NCI-H226 (cell line): ENCODE measurements at regions not wholly inside any gene's neighbourhood (a gene's known extent, or its start where the extent isn't known, plus 50 kb on each side); places are given as distances from the start of the nearest gene placed in this dataset.
"Not testable (repeated sequence)": the region's sequence is repeated elsewhere in the genome, so short reads cannot be mapped to it uniquely, and the experiment has no call there.

ENCODE experiments used
- DNase-seq: peaks from one replicate; pipeline ENCODE4 v3.0.0-alpha.2; 2015

DNA sequence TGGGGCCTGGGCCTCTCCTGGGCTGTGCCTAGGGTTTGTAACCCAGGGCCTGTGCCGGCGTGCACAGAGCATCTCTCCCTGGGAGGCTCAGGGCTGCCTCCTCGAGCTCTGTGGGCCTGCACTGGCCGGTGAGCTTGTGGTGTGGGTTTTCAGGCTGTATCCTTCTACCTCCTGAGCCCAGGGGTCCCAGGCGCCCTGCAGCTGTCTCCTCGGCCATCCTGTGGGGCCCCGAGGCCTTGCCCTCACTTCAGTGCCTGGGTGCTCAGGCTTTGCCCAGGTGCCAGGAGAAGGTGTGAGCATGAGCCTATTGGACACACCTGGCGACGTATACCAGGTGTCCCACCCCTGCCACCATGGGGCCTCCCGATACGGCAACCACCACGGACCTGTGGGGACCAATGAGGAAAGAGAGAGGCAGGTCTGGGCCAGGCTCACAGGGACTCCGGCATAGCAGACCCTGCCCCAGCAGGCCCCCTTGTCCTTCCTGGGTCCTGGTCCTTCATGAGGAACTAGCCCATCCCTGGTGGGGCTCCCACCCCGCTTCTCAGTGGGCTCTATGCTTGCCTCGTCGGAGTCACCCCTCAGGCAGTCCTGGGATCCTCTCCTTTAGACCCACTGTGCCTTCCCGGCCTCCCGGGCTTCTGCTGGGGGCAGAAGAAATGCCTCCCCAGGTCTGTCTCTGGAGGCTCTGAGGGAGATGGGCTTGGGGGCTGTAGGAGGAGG is 400.2 kb downstream of the TMEM121 start:
- DNase-seq: no peak

DNA sequence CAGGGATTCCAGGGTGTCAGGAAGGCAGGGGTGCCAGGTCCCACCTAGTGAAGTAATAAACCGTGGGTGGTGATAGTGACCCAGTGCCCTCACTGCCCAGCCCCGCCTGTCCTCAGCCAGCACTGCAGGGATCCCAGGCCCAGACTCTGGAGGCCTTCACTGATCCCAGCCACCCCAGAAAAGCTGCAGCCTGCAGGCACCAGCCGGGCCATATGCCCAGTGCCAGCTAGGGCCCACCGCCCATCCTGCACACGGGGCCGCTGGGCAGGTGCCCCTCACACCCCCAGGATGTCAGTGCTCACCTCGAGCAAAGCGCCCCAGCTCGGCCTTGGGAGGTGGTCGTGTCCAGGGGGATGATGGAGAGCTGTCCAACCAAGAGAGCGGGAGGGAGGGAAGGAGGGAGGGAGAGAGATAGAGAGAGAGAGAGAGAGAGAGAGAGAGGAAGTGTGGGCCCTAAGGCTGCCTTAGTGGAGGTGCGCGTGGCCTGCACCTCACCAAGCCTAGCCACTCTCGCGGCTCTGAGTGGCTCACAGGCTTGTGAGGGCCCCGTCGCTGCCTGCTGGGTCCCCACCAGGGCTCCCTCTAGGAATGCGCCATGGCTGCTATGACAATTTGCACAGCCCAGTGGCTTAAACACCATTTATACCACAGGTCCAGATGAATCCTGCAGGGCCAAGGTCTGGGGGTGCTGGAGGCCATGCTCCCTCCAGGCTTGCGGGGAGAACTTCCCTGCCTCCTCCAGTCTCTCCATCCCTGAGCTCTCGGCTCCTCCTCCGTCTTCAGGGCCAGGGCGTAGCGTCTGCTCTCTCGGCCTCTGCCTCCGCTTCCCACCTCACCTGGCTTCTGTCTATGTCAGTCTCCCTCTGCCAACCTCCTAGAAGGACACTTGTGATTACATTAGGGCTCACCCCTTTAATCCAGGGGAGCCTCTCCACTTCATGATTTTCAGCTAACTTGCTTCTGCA is 401.0 kb downstream of the TMEM121 start:
- DNase-seq: no peak

DNA sequence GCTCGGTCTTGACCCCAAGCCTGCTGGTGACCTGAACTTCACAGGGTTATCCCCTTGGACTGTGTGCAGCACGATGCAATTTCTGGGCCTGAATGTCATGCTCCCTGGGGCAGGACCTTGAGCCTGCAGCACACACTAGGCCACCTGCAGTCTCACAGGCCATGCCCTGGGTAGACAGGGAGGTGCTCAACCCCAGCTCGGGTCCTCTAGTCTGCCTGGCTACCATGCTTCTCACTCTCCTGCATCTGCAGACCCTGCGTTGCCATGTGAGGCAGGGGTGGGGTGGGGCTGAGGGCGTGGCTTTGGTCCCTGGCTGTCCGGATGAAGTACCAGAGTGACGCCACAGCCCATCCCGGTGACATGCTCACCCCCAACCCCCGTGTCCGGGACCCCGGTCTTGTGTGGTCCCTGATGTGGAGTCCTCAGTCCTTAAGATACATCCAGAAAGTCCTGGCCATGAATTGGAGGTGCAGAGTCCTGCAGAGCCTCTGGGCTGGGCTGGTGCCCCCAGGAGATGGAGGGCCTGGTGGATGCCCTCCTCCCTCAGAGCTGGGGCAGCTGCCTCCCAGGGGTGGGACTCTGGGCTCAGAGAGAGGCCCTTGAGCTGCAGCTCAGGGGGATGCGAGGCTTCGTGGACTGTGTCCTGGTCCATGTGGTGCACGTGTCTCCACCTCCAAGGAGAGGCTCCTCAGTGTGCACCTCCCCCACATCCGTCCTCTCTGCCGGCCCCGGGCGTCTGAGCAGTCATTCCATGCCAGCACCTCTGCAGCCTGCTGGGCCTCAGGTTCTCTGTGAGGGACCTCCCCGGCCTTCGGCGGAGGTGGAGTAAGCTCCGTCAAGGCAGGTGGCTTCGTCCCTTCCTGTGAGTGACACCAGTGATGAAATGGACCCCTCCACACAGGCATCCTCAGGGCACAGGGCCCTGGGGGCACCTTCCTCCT is 402.1 kb downstream of the TMEM121 start:
- not testable (repeated sequence) for DNase-seq

DNA sequence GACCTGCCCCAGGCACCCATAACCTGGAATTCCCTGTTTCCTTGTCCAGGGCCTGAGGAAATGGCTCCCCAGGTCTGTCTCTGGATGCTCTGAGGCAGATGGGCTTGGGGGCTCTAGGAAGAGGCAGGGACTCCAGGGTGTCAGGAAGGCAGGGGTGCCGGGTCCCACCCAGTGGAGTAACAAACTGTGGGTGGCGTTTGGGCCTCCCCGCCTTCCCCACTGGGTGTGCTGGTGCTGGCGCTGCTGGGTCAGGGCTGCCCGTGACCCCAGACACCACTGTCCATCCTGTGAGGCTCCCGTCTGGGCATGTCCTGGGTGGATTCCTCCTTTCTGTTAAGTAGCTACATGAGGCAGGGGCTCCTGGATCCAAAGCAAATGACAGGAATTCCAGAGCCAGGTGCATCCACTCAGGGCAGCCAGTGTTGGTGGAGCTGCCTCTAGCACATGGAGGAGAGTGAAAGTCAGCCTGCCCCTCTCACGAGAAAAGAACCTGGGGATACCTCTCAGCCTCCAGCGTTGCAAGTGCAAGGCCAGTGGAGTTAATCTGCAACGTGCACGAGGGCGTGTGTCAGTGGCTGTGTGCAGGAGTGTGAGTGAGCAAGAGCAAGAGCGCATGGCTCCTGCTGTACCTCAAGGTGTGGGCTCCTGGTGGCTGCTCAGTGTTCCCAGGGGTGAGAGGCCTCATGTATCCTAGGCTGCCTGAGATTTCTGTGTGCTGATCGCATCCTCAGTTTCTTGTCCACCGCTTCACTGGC is 403.1 kb downstream of the TMEM121 start:
- no peak for DNase-seq

DNA sequence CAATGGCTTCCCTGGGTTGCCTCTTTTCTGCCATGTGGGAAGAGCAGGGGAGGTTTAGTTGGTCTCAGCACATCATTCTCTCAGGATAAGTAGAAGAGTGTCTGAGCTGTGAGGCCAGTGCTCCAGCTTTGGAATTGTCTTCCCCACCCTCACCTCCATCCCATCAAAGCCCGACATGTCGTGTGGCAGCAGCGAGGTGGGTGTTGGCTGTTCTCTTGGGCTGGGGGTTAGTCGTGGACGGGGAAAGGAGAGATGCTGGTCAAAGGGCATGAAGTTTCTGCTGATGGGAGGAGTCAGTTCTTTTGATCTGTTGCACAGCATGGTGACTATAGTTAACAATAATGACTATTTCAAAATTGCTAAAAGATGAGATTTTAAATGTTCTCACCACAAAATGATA is 404.2 kb downstream of the TMEM121 start:
- DNase-seq: no peak

DNA sequence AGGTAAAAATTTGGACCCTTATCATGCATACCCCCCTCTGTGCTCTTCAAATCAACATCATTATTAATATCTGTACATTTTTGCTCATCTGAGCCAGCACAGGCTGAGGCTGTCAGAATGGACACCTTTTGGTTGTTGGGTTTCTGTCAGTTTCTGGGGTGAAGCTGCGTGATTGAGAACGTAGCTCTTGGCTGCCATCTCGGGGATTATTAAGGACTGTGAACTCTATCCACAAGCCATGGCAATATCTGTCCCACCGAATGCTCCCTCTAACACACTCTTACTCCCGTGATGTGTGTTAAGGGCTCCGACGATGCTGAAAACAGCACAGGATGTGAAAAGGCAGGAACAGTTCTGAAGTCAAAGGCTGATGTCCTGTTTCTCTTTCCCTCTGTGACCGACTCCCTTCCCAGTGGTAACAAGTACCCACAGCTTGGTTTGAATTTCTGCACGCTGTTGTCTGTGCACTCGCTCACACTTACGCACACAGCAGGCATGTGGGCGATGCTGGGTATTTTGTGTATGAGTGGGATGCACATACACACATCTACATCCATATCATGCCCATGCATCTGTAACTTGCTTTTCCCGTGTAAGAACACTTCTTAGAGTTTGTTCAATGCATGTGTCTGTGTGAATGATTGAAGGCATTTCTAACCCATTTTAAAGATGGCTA is 405.6 kb downstream of the TMEM121 start:
- DNase-seq: no peak

DNA sequence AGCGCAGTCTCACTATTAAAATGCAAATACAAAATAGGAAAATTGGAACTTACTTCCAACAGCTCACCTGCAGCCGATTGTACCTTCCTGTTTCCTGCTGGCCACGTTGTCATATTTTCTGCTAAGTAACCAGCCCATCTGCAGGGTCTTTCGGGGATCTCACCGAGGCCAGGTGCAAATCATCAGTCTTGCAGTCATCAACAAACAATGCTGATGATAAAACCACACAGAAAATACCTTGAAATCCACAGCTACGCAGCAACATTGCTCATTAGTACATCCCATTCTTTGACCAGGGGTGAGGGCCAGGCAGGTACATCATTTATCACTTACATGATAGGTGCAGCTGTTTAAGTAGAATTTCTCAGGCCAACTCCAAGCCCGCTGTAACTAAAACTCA is 406.9 kb downstream of the TMEM121 start:
- no peak for DNase-seq

DNA sequence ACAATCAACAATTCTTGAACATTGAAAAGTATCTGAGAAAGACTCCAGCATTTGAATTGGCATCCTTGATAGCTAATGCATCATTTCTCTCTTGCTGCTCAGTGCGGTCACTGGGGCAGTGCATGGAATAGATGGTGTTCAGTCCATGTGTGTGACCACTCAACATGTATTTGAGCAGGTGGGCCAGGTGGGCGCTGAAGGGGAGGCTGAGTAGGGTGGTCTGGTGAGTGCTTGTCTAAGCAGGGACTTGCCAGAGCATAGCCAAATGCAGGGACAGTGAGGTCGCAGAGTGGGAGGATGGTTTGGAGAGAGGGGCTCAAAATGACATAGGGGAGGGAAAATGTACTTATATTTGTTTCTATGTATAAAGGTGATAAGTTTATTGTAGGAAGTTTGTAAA is 409.0 kb downstream of the TMEM121 start:
- no peak for DNase-seq

DNA sequence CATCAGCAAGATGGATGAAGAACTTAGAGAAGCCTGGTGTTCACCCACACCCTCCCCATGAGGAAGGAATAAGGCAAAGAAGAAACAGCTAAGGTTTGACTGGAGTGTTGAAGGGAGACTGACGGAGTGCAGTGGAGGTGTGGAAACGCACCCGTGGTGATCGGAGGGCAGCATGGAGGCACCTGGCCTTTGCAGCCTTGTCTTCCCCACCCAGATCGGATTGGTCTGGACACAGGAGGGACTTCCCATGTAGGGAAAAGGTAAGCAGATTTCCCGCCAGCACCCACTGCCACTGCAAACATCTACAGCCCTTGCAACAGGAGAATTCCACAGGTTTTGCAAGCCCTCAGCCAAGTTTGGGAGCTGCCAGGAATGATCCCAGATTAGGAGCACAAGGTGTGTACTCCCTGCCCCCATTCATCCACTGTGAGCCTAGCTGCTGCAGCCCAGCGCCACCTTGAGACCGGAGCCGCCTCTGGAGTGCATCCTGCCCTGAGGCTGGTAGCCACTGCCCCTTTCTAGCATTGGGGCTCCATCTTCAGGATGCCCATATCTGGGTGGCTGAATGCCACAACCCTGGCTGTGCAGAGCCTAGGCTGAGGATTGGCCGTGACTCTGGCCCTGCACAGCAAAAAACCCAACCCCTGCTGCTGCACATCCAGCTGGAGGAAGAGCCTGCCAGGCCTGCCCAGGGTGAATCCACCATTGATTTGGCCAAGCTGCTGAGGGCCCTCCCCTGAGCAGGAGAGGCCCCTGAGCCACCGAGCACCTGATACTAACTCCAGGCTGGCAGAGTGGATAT is 411.1 kb downstream of the TMEM121 start:
- no peak for DNase-seq

DNA sequence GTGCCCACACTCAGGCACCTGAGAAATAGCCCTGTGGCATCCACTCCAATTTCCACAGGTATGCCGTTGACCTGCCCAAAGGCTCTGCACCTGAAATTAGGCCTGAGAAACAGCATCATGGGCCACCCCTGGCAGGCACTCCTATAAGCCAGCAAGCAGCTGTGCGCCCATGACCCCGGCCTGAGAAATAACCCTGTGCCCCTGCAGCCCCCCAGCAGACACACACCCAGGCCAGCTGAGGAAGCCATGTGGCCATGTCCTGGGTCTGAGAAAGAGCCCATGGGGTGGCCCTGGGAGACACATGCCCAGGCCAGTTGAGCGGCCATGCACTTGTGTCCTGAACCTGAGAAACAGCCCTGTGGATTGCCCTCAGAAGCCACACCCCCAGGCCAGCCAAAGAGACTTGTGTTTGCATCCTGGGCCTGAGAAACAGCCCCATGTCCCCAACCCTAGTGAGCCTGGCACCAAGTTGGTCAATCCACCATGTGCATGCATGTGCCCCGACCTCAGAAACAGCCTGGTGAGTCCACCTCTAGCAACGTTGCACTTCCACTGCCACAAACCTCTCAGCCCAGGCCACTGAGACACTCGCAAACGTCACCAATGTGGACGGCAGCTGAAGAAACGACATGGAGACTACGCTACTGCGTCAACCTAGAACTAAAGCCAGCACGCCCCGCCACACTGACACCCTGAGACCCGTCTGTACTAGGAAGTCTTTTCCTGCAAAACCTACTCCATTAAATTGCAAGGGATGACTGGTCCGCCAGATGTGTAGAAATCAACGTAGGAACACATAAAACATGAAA is 411.9 kb downstream of the TMEM121 start:
- DNase-seq: no peak

DNA sequence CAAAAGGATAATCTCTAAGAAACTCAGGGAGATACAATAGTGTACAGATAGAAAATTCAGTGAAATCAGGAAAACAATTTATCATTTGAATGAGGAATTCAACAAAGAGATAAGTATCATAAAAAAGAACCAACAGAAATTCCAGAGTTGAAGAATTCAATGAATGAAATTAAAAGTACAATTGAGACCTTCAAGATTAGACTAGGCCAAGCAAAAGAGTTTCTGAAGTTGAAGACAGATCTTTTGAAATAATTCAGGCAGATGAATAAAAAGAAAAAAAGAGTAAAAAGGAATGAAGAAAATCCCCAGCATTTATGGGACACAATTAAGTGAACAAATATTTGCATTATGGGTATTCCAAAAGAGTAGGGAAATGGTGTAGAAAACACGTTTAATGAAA is 412.6 kb downstream of the TMEM121 start:
- no peak for DNase-seq

DNA sequence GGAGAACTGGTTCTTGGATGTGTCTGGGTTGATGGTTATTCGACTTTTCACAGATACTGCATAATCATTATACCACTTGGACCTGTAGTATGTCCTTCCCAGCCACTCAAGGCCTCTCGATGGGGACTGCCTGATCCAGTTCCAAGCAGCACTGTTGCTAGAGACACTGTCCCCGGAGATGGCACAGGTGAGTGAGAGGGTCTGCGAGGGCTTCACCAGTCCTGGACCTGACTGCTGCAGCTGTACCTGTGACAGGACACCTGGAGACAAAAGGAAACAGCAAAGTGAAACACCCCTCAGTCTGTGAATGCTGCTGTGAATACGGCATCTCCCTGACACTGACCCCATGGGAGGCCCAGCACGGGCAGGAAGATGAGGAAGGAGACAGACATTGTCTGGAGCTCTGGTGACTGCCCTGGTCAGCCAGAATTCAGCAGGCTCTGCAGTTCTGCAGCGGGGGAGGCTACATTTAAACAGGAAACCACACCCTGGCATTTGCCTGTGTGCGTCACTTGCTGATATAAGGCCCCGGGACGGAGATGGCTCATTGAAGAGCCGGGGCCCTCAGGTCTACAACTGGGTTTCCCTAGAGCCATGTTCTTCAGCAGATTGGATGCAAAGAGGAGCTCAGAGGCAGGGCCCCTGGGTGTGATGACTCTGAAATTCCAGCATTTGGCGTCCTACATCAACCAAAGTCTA is 413.6 kb downstream of the TMEM121 start:
- no peak for DNase-seq

DNA sequence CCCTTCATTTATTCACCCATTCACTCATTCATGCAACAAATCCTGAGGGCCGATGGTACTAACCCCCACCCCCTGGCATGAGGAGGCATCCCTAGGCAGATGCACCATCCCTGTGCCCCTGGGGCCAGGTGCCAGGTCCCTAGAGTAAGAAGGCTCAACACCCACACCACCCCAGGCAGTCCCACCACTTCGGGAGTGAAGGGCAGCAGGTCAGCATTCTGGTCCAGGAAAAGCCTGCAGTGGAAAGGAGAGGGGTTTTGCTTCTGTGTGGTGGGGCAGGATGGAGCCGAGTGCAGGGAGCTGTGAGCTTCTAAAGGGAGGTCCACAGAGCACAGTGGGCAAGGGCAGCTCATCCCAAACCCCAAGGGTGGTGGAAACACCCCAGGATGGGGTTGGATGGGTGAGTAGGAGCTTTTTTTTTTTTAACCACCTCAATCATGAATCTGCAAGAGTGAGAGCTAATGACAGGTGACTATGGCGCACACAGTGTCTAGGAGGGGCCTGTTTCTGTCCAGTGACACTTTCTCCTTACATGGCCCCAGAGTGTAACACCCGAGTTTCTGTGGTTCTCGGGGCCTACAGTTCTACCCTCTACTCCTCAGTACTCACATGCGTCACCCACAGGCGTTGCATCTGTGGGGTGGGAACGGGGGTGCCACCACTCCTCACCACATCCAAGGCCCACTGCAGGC is 414.3 kb downstream of the TMEM121 start:
- no peak for DNase-seq

DNA sequence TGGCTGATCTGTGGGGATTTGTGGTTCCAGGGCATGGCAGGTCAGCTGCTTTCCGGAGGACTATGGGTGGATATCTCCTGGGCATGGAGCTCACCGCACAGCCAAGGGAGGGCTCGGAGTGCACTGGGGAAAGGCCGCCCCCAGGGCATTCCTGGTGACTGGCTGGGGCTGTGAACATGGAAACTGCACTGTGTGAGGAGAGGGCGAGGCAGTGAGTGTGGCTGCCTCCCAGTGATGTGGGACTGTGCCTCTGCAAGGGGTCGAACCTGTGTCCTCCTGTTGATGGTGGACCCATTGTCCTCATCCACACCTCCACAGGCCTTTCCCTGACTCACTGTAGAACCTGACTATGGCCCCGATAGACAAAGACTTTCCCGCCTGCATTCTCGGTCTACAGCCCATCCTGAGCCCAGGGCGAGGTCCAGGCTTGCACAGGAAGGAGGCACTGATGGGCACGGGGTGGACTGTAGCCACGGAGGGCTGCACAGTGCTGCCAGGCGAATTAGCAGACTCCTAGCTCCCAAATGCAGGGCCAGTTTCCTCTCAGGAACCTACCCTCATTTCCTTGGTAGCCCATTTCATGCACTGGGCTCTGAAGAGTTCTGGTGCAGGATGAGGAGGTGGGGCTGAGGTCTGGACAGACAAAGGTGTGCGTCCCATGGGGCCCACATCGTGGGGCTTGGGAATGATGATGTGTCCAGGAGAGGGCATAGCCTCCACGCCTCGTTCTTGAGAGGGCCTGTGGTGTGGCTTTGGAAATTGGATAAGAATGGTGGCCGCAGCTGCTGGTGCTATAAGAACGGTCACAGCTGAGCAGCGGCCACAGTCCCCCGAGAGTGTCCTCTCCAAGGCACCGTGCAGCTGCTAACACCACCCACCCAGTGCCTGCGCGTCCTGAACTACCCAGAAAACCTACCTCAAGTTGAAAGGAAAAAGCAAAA is 415.1 kb downstream of the TMEM121 start:
- no peak for DNase-seq

DNA sequence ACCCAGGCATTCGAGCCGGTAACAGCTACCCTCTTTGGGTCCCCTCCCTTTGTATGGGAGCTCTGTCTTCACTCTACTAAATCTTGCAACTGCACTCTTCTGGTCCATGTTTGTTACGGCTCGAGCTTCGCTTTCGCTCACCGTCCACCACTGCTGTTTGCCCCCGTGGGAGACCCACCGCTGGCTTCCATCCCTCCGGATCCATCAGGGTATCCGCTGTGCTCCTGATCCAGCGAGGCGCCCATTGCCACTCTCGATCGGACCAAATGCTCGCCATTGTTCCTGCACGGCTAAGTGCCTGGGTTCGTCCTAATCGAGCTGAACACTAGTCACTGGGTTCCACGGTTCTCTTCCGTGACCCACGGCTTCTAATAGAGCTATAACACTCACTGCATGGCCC is 416.3 kb downstream of the TMEM121 start:
- not testable (repeated sequence) for DNase-seq

DNA sequence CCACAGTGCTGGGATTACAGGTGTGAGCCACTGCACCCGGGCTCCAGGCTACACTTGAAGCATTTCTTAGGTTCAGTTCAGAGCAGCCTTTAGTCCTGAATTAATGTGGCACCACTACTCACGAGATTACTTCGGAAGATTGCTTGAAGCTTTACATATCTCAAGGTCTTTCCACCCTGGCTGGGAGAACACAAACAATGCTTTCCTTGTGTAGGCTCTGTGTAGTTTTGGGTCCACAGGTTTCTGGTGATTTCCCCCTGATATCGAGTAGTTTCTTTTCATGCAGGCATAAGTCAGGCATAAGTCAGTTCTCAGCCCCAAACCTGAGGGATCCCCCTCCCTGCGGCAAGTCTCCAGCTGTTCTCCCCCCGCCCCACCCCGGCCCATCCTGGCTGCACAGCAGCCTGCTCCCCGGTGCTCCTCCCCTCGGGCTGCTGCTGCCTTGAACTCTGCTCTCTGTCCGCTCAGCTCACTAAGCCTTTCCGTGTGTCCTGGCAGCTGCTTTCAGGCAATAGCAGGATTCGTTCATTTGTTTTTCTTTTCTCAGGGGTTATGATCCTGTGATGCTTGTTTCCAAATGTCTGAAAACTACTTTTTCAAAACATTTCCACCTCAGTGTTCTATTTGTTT is 417.7 kb downstream of the TMEM121 start:
- DNase-seq: no peak
